Panc1 (cell line): ENCODE measurements at regions not wholly inside any gene's neighbourhood (a gene's known extent, or its start where the extent isn't known, plus 50 kb on each side); places are given as distances from the start of the nearest gene placed in this dataset.

Source experiments
- ATAC-seq: fragments of 200-7000 bp; cut with Tn5 transposase; 2 replicates; pipeline ENCODE4 v1.9.1; 2020; ENCODE audit warnings: mild to moderate bottlenecking, moderate library complexity
- BruUV-seq: library from RNA; stranded (reverse); fragments of 400-500 nt; replicated peaks from 2 replicates; lab custom pipeline; 2021; lab: Mats Ljungman, UMichigan
- CTCF ChIA-PET: fragments of 300-600 bp; sonication (Branson Sonifier 250); formaldehyde crosslinking; loops from one replicate; lab custom pipeline; 2022; ENCODE audit warnings: antibody characterized with exemption; lab: Charles Lee
- POLR2A ChIA-PET: fragments of 300-600 bp; sonication (Branson Sonifier 250); formaldehyde crosslinking; loops from one replicate; lab custom pipeline; 2022; ENCODE audit warnings: antibody characterized with exemption; lab: Charles Lee
- DNase-seq: peaks from one replicate; pipeline ENCODE4 v3.0.0-alpha.2; 2010; ENCODE audit warnings: low read depth, low spot score
- H3K27ac ChIP-seq: 2 replicates; pipeline ENCODE4 v1.5.1; 2011; ENCODE audit warnings: mild to moderate bottlenecking, low read length, inconsistent platforms
- H3K27me3 ChIP-seq: fragments of 200-500 bp; sonication (Bioruptor generic); 2 replicates; pipeline ENCODE4 v1.6.0; 2014; ENCODE audit warnings: low read length, inconsistent platforms; ENCODE audit not compliant: control insufficient read depth, insufficient read depth
- H3K36me3 ChIP-seq: fragments of 200-500 bp; sonication (Bioruptor generic); 2 replicates; pipeline ENCODE4 v1.5.1; 2014; ENCODE audit warnings: inconsistent platforms, mild to moderate bottlenecking, low read length, moderate library complexity; ENCODE audit not compliant: control insufficient read depth, insufficient read depth
- H3K4me1 ChIP-seq: 2 replicates; pipeline ENCODE4 v1.5.1; 2011; ENCODE audit warnings: inconsistent platforms, mild to moderate bottlenecking, low read length, moderate library complexity; ENCODE audit not compliant: control insufficient read depth, insufficient read depth
- H3K4me3 ChIP-seq, 2 experiments: 2 replicates each; pipeline ENCODE4 v1.5.1; 2011 to 2012; ENCODE audit warnings: low read depth in 2 of 2, low read length in 2 of 2, mild to moderate bottlenecking in 2 of 2, inconsistent platforms in 1 of 2, moderate library complexity in 1 of 2
- H3K9me3 ChIP-seq: fragments of 200-500 bp; sonication (Bioruptor generic); 2 replicates; pipeline ENCODE4 v1.5.1; 2014; ENCODE audit warnings: low read depth, mild to moderate bottlenecking, inconsistent platforms, low read length, moderate library complexity; ENCODE audit not compliant: control insufficient read depth, insufficient read depth
- POLR2AphosphoS5 ChIP-seq: IDR thresholded peaks from 2 replicates; pipeline ENCODE4 v1.6.1; 2012; ENCODE audit warnings: mild to moderate bottlenecking, low read depth, low read length, moderate library complexity
- REST ChIP-seq, 2 experiments: IDR thresholded peaks; 2 replicates each; pipeline ENCODE4 v1.6.1; 2011 to 2012; ENCODE audit warnings: low read depth in 2 of 2, control low read depth in 1 of 2, low read length in 1 of 2, mild to moderate bottlenecking in 1 of 2, moderate library complexity in 1 of 2; ENCODE audit not compliant: insufficient read depth in 1 of 2
- SIN3A ChIP-seq: IDR thresholded peaks from 2 replicates; pipeline ENCODE4 v1.6.1; 2012; ENCODE audit warnings: low read depth, mild to moderate bottlenecking, low read length, moderate library complexity, borderline replicate concordance; ENCODE audit not compliant: insufficient read depth
- TCF7L2 ChIP-seq: IDR thresholded peaks from 2 replicates; pipeline ENCODE4 v1.6.1; 2011; ENCODE audit warnings: mild to moderate bottlenecking, low read depth, low read length, inconsistent platforms
- in situ Hi-C: cut with HindIII; loops from 2 replicates; pipeline ENCODE4 v1.10.0; 2016; ENCODE audit warnings: low sequenced_read_pairs, low pct_unique_long_range_greater_than_20kb
- intact Hi-C: fragments of 100-400 bp; cut with micrococcal nuclease; formaldehyde crosslinking; loops from one replicate; pipeline ENCODE4 v1.10.0; 2022; ENCODE audit not compliant: unreplicated experiment
- TF ChIP-seq, protein P1 (sequence below): fragments of 450-650 bp; IDR thresholded peaks from 2 replicates; pipeline ENCODE4 v1.5.1; 2017; ENCODE audit warnings: mild to moderate bottlenecking

GRCh38 chr10:33749067-33749735 is 414.7 kb upstream of the NRP1 start:
- Histone ChIP-seq H3K4me1 (no peaks in the 10 kb centered on the region), H3K36me3 (no peaks in the 10 kb centered on the region), H3K27me3 (no peaks in the 10 kb centered on the region), H3K4me3 (no peak overlapping the region), H3K9me3 (no peaks in the 10 kb centered on the region), H3K27ac (no peak overlapping the region)
- ChIA-PET CTCF (no interaction called here), POLR2A (no interaction called here)
- in situ Hi-C loops: no loop called here
- BruUV-seq: no TSS peak
- DNase-seq (no peak), ATAC-seq (no peak)
- TF ChIP-seq REST (IDR thresholded peaks at IDR 0.05; ENCODE audit: insufficient read depth in 1 of 2, low read depth in 2 of 2, low read length in 1 of 2): no peak
- TF ChIP-seq TCF7L2: no peak
- intact Hi-C loops: no loop called here

DNA sequence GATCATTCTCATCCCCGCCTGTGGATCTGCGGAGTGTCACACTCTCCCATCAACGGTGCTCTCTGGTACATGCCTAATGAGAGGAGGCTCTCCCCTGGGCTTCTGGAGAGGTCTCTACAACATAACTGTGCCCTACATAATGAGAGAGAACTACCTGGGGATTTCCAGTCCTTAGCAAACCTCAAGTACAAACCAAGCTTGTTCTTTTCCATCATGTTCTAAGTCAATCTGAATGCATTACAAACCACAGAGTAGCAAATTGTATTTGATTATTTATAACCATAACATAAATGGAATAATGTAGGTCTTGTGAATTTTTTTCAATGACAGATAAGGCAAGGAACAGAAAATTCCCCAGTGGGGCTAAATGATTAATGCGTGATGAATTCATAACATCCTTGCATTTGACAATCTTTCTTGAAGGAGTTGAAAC is 412.4 kb upstream of the NRP1 start:
- Histone ChIP-seq H3K4me1 (no peaks in the 10 kb centered on the region), H3K4me3 (no peak overlapping the region), H3K27me3 (no peaks in the 10 kb centered on the region), H3K27ac (no peak overlapping the region), H3K9me3 (no peaks in the 10 kb centered on the region), H3K36me3 (no peaks in the 10 kb centered on the region)
- no peak for DNase-seq
- ChIA-PET CTCF (no interaction called here), POLR2A (no interaction called here)
- no peak for TF ChIP-seq SIN3A
- TF ChIP-seq REST (IDR thresholded peaks at IDR 0.05; ENCODE audit: insufficient read depth in 1 of 2, low read depth in 2 of 2, low read length in 1 of 2): no peak
- TF ChIP-seq, protein P1, sequence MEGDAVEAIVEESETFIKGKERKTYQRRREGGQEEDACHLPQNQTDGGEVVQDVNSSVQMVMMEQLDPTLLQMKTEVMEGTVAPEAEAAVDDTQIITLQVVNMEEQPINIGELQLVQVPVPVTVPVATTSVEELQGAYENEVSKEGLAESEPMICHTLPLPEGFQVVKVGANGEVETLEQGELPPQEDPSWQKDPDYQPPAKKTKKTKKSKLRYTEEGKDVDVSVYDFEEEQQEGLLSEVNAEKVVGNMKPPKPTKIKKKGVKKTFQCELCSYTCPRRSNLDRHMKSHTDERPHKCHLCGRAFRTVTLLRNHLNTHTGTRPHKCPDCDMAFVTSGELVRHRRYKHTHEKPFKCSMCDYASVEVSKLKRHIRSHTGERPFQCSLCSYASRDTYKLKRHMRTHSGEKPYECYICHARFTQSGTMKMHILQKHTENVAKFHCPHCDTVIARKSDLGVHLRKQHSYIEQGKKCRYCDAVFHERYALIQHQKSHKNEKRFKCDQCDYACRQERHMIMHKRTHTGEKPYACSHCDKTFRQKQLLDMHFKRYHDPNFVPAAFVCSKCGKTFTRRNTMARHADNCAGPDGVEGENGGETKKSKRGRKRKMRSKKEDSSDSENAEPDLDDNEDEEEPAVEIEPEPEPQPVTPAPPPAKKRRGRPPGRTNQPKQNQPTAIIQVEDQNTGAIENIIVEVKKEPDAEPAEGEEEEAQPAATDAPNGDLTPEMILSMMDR: no peak
- TF ChIP-seq POLR2AphosphoS5: no peak
- no peak for TF ChIP-seq TCF7L2
- ATAC-seq: no peak
- intact Hi-C loops (no loop called here), in situ Hi-C loops (no loop called here)
- BruUV-seq: no TSS peak
